ENCODE measurements at regions not wholly inside any gene's neighbourhood (a gene's known extent, or its start where the extent isn't known, plus 50 kb on each side); places are given as distances from the start of the nearest gene placed in this dataset.
"Not testable (repeated sequence)": the region's sequence is repeated elsewhere in the genome, so short reads cannot be mapped to it uniquely, and the experiment has no call there.

- no peak for DNase-seq (ENCODE audit: low read depth)
- TF ChIP-seq CTCF (IDR thresholded peaks at IDR 0.05; ENCODE audit: control insufficient read depth, extremely low read depth, insufficient read depth), result no peak
- no peak overlapping the region for H3K4me3 ChIP-seq (ENCODE audit: low read depth, low read length)
These were observed 244.4 kb downstream of the HS3ST3B1 start for GRCh38 chr17:14545156-14545906.

GRCh38 chr17:14541714-14542113 lies 240.8 kb downstream of the HS3ST3B1 start:
- no peak for DNase-seq (ENCODE audit: low read depth)
- TF ChIP-seq CTCF (IDR thresholded peaks at IDR 0.05; ENCODE audit: control insufficient read depth, extremely low read depth, insufficient read depth), result no peak

DNA sequence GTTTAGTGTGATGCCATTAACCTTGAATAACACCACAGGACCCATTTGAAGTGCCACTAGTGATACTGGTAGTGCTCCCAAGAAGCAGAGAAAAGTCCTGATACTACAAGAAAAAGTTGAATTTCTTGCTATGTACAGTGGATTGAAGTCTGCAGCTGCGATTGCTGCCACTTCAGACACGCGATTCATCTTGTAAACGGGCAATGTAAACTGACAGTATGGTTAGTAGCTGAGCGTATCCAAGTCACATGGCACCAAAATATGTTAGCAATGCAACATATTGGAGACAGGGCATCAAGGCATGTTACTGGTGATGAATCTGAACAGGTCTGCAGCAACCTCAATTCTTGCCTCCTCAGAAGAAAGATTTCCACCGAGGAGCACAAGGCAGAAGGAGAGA lies 238.9 kb downstream of the HS3ST3B1 start:
- no peak overlapping the region for H3K4me3 ChIP-seq (ENCODE audit: low read depth, low read length)
- no peak for TF ChIP-seq CTCF (IDR thresholded peaks at IDR 0.05; ENCODE audit: control insufficient read depth, extremely low read depth, insufficient read depth)
- no peak for DNase-seq (ENCODE audit: low read depth)

More at GRCh38 chr17:14541714-14542113, 240.8 kb downstream of the HS3ST3B1 start:
- no peak overlapping the region for H3K4me3 ChIP-seq (ENCODE audit: low read depth, low read length)

DNA sequence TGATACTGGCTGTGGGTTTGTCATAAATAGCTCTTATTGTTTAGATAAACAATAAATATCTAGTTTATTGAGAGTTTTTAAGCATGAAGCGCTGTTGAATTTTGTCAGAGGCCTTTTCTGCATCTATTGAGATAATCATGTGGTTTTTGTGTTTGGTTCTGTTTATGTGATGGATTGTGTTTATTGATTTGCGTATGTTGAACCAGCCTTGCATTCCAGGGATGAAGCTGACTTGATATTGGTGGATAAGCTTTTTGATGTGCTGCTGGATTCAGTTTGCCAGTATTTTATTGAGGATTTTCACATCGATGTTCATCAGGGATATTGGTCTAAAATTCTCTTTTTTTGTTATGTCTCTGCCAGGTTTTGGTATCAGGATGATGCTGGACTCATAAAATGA lies 231.4 kb downstream of the HS3ST3B1 start:
- not testable (repeated sequence) for H3K4me3 ChIP-seq (ENCODE audit: low read depth, low read length); DNase-seq (ENCODE audit: low read depth)

DNA sequence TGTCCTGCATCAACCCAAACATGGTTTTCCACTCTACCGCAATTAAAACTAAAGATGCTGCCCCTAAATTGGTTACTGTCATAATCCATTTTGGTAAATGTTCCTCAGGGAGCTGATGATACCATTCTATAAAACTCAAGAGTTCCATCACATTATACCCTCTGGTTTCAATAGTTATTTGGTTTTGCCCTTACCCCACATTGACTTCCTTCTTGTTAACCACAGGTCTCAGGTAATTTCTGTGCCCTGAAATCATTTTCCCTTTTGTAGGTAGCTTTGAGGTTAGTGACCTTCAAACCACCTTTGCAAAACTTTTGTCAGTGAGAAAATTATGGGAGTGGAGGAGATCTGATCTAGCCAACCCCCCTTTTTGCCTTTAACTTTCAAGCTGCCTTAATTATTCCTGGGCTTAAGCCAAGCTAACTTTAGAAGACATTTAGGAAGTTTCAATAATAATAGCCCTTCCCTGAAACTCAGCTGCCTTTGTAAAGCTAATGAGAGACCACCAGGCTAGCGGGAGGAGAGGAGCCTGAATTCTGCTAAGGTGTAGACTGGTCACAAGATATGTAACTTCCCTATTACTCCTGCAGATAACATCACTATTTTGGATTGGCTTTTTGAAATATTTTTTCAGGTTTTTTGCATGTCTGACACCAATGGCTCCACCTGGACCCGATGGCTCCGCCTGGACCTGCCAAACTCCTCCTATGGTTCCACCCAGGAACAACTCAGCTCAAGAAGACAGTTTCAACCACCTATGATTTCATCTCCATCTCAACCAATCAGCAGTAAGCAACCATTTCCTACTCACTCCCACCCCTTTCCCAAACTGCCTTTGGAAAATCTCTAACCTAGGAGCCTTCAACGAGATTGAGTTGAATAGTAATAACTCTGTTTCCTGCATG lies 224.9 kb downstream of the HS3ST3B1 start:
- DNase-seq (ENCODE audit: low read depth), result no peak
- H3K4me3 ChIP-seq (ENCODE audit: low read depth, low read length), result no peak overlapping the region
- no peak for TF ChIP-seq CTCF (IDR thresholded peaks at IDR 0.05; ENCODE audit: control insufficient read depth, extremely low read depth, insufficient read depth)

DNA sequence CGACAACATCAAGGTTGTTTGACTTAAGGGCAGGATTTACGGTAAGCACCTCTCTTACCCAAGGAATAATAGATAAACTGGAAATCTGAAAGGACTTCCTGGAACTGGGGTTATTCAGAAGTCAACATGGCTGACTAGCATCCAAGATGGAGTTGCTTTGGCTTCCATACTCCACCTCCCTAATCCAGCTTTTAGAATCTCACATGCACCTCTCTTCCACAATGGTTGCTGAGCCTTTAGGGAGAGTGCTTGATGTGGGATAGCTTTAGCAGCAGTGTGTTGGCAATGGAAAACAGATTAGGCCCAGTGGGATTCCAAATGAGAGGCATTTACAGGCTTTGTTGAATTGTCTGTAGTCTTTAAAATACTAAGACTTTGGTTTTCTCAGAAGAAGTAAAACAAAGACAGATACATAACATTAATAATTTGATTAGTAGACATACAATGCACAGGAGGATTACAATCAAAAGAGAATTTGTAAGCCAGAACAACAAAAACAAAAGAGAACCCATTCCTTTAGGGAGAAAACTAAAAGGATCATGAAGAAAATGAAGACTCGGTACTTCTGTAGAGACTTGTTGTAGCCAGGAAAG lies 222.0 kb downstream of the HS3ST3B1 start:
- no peak for TF ChIP-seq CTCF (IDR thresholded peaks at IDR 0.05; ENCODE audit: control insufficient read depth, extremely low read depth, insufficient read depth)
- DNase-seq (ENCODE audit: low read depth), result no peak
- no peak overlapping the region for H3K4me3 ChIP-seq (ENCODE audit: low read depth, low read length)

- H3K4me3 ChIP-seq (ENCODE audit: low read depth, low read length); DNase-seq (ENCODE audit: low read depth): not testable (repeated sequence)
These were observed 218.0 kb downstream of the HS3ST3B1 start for GRCh38 chr17:14518919-14519318.
